HEK293T (cell line): ENCODE measurements at regions not wholly inside any gene's neighbourhood (a gene's known extent, or its start where the extent isn't known, plus 50 kb on each side); places are given as distances from the start of the nearest gene placed in this dataset.

Experiments used
- BHLHE40 ChIP-seq: fragments of 450-650 bp; IDR thresholded peaks from 2 replicates; pipeline ENCODE4 v1.6.1; 2016; ENCODE audit warnings: mild to moderate bottlenecking, moderate library complexity, borderline replicate concordance
- FOXA1 ChIP-seq: fragments of 450-650 bp; IDR thresholded peaks from 2 replicates; pipeline ENCODE4 v1.6.1; 2016; ENCODE audit warnings: mild to moderate bottlenecking
- FOXK2 ChIP-seq: fragments of 450-650 bp; IDR thresholded peaks from 2 replicates; pipeline ENCODE4 v1.6.1; 2016; ENCODE audit warnings: mild to moderate bottlenecking
- FOXM1 ChIP-seq: fragments of 450-650 bp; IDR thresholded peaks from 2 replicates; pipeline ENCODE4 v1.6.1; 2017; ENCODE audit warnings: mild to moderate bottlenecking, borderline replicate concordance
- NFRKB ChIP-seq: fragments of 450-650 bp; IDR thresholded peaks from 2 replicates; pipeline ENCODE4 v1.6.1; 2016; ENCODE audit warnings: mild to moderate bottlenecking, moderate library complexity
- SP1 ChIP-seq: fragments of 450-650 bp; IDR thresholded peaks from 2 replicates; pipeline ENCODE4 v1.6.1; 2017
- SUZ12 ChIP-seq: fragments of 450-650 bp; IDR thresholded peaks from 2 replicates; pipeline ENCODE4 v1.6.1; 2016; ENCODE audit warnings: mild to moderate bottlenecking
- TARDBP ChIP-seq: fragments of 450-650 bp; IDR thresholded peaks from 2 replicates; pipeline ENCODE4 v1.6.1; 2016
- TF ChIP-seq, protein P1 (sequence below): fragments of 450-650 bp; IDR thresholded peaks from 2 replicates; pipeline ENCODE4 v1.6.1; 2016

DNA sequence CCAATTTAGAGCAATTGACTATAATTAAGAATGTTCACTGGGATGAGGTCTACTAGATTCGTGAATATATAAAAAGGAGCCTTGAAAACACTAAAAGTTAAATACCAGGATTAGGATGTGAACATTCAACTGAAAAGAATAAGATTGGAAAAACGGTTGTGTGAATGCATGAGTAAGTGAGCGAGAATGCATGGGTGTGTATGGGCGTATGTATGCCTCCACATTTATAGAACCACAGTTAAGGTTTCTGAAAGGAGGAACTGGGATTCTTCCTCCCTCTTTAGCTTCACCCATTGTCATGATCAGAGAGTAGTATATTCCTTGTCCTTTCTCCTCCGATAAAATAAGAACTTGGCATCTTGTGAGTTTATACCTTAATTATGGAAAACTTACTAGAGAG, 151.1 kb upstream of the UBE2E3 start:
- TF ChIP-seq FOXK2 (no peak), FOXA1 (no peak), FOXM1 (no peak), TARDBP (no peak), SUZ12 (no peak), BHLHE40 (no peak), NFRKB (no peak), SP1 (no peak)
- TF ChIP-seq, protein P1, sequence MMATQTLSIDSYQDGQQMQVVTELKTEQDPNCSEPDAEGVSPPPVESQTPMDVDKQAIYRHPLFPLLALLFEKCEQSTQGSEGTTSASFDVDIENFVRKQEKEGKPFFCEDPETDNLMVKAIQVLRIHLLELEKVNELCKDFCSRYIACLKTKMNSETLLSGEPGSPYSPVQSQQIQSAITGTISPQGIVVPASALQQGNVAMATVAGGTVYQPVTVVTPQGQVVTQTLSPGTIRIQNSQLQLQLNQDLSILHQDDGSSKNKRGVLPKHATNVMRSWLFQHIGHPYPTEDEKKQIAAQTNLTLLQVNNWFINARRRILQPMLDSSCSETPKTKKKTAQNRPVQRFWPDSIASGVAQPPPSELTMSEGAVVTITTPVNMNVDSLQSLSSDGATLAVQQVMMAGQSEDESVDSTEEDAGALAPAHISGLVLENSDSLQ = no peak
